ENCODE measurements at regions not wholly inside any gene's neighbourhood (a gene's known extent, or its start where the extent isn't known, plus 50 kb on each side); places are given as distances from the start of the nearest gene placed in this dataset.

GRCh38 chr15:66947471-66947870 lies 117.9 kb upstream of the SMAD3 start:
- Histone ChIP-seq H3K9ac (ENCODE audit: low read length in 3 of 3) (no peak overlapping the region), H3K9me3 (ENCODE audit: control insufficient read depth in 2 of 3, insufficient read depth in 1 of 3, low read length in 3 of 3) (no peaks in the 10 kb centered on the region), H3K4me3 (ENCODE audit: low read length in 3 of 3) (no peak overlapping the region), H3K4me1 (ENCODE audit: control insufficient read depth in 2 of 3, insufficient read depth in 2 of 3, low read depth in 1 of 3, low read length in 3 of 3) (no peaks in the 10 kb centered on the region), H3K36me3 (ENCODE audit: control insufficient read depth in 2 of 3, insufficient read depth in 3 of 3, low read length in 3 of 3) (no peaks in the 10 kb centered on the region), H3K27me3 (ENCODE audit: control insufficient read depth, insufficient read depth, low read length) (no peaks in the 10 kb centered on the region), H3K27ac (ENCODE audit: low read depth in 2 of 2, low read length in 2 of 2) (no peak overlapping the region)
- DNase-seq (no peak), FAIRE-seq (no peak)
- TF ChIP-seq, protein P1, sequence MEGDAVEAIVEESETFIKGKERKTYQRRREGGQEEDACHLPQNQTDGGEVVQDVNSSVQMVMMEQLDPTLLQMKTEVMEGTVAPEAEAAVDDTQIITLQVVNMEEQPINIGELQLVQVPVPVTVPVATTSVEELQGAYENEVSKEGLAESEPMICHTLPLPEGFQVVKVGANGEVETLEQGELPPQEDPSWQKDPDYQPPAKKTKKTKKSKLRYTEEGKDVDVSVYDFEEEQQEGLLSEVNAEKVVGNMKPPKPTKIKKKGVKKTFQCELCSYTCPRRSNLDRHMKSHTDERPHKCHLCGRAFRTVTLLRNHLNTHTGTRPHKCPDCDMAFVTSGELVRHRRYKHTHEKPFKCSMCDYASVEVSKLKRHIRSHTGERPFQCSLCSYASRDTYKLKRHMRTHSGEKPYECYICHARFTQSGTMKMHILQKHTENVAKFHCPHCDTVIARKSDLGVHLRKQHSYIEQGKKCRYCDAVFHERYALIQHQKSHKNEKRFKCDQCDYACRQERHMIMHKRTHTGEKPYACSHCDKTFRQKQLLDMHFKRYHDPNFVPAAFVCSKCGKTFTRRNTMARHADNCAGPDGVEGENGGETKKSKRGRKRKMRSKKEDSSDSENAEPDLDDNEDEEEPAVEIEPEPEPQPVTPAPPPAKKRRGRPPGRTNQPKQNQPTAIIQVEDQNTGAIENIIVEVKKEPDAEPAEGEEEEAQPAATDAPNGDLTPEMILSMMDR (IDR thresholded peaks at IDR 0.05; ENCODE audit: borderline replicate concordance, extremely low read depth, insufficient read depth), result no peak
- intact Hi-C loops (cut with DNase I), result loop anchor here (5.0 to 10.0 kb wide), 2 partner anchors 357 to 485 kb away; no protein-coding TSS in a partner anchor

DNA sequence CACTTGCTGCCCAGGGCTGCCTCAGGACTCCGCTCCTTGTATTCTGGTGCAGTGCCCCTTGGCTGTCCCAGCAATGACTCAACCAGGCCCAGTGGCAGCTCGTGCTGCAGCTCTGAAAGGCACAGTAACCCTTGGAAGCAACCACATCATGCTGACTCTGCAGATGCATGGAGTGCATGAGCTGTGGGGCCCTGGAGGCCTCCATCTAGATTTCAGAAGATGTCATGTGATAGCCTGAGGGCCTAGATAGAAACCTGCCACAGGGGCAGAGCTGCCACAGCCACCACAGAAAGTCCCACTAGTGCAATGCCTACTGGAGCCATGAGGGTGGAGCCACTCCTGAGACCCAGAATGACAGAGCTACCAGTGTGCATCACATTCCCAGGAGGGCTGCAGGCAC lies 117.1 kb upstream of the SMAD3 start:
- H3K4me3 ChIP-seq (ENCODE audit: low read length in 3 of 3), result no peak overlapping the region
- FAIRE-seq (no peak), DNase-seq (no peak)
- H3K9ac ChIP-seq (ENCODE audit: low read length in 3 of 3), result no peak overlapping the region
- H3K27ac ChIP-seq (ENCODE audit: low read depth in 2 of 2, low read length in 2 of 2), result no peak overlapping the region
- H3K9me3 ChIP-seq (ENCODE audit: control insufficient read depth in 2 of 3, insufficient read depth in 1 of 3, low read length in 3 of 3), result no peaks in the 10 kb centered on the region
- no peaks in the 10 kb centered on the region for H3K36me3 ChIP-seq (ENCODE audit: control insufficient read depth in 2 of 3, insufficient read depth in 3 of 3, low read length in 3 of 3)
- TF ChIP-seq, protein P1 (IDR thresholded peaks at IDR 0.05; ENCODE audit: borderline replicate concordance, extremely low read depth, insufficient read depth), result no peak
- no peaks in the 10 kb centered on the region for H3K27me3 ChIP-seq (ENCODE audit: control insufficient read depth, insufficient read depth, low read length)
- no peaks in the 10 kb centered on the region for H3K4me1 ChIP-seq (ENCODE audit: control insufficient read depth in 2 of 3, insufficient read depth in 2 of 3, low read depth in 1 of 3, low read length in 3 of 3)
- intact Hi-C loops (cut with DNase I), result loop anchor here (5.0 to 10.0 kb wide), 2 partner anchors 357 to 484 kb away; no protein-coding TSS in a partner anchor

DNA sequence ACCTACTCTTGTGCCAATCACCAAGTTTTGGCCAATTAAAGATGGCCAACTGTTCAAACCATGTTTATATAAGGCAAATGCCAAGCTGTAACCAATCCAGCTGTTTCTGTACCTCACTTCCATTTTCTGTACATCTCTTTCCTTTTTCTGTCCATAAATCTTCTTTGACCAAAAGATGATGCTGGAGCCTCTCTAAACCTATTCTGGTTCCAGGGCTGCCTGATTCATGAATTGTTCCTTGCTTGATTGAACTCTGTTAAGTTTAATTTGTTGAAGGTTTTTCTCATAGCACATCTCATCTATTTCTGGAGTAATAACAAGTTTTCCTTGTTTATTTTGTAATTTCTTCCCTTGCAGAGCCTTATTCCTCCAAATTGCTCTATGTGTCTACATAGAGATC lies 115.3 kb upstream of the SMAD3 start:
- Histone ChIP-seq H3K9me3 (ENCODE audit: control insufficient read depth in 2 of 3, insufficient read depth in 1 of 3, low read length in 3 of 3) (no peaks in the 10 kb centered on the region), H3K4me3 (ENCODE audit: low read length in 3 of 3) (no peak overlapping the region), H3K36me3 (ENCODE audit: control insufficient read depth in 2 of 3, insufficient read depth in 3 of 3, low read length in 3 of 3) (no peaks in the 10 kb centered on the region), H3K27ac (ENCODE audit: low read depth in 2 of 2, low read length in 2 of 2) (no peak overlapping the region), H3K9ac (ENCODE audit: low read length in 3 of 3) (no peak overlapping the region), H3K27me3 (ENCODE audit: control insufficient read depth, insufficient read depth, low read length) (no peaks in the 10 kb centered on the region), H3K4me1 (ENCODE audit: control insufficient read depth in 2 of 3, insufficient read depth in 2 of 3, low read depth in 1 of 3, low read length in 3 of 3) (no peaks in the 10 kb centered on the region)
- TF ChIP-seq, protein P1 (IDR thresholded peaks at IDR 0.05; ENCODE audit: borderline replicate concordance, extremely low read depth, insufficient read depth), result no peak
- intact Hi-C loops (cut with DNase I), result no loop called here
- no peak for DNase-seq
- no peak for FAIRE-seq
